HEK293T (cell line): ENCODE measurements at regions not wholly inside any gene's neighbourhood (a gene's known extent, or its start where the extent isn't known, plus 50 kb on each side); places are given as distances from the start of the nearest gene placed in this dataset.

Experiments used
- BHLHE40 ChIP-seq: fragments of 450-650 bp; IDR thresholded peaks from 2 replicates; pipeline ENCODE4 v1.6.1; 2016; ENCODE audit warnings: mild to moderate bottlenecking, moderate library complexity, borderline replicate concordance
- CTBP1 ChIP-seq: fragments of 450-650 bp; IDR thresholded peaks from 2 replicates; pipeline ENCODE4 v1.6.1; 2016; ENCODE audit warnings: borderline replicate concordance
- FOXM1 ChIP-seq: fragments of 450-650 bp; IDR thresholded peaks from 2 replicates; pipeline ENCODE4 v1.6.1; 2017; ENCODE audit warnings: mild to moderate bottlenecking, borderline replicate concordance
- HDGF ChIP-seq: fragments of 450-650 bp; IDR thresholded peaks from 2 replicates; pipeline ENCODE4 v1.6.1; 2017; ENCODE audit warnings: antibody characterized with exemption, borderline replicate concordance
- L3MBTL2 ChIP-seq: fragments of 450-650 bp; conservative IDR thresholded peaks from 2 replicates; pipeline ENCODE4 v1.6.1; 2016; ENCODE audit warnings: mild to moderate bottlenecking
- LEF1 ChIP-seq: fragments of 450-650 bp; IDR thresholded peaks from 2 replicates; pipeline ENCODE4 v1.6.1; 2017; ENCODE audit warnings: mild to moderate bottlenecking, borderline replicate concordance
- SP1 ChIP-seq: fragments of 450-650 bp; IDR thresholded peaks from 2 replicates; pipeline ENCODE4 v1.6.1; 2017
- SUZ12 ChIP-seq: fragments of 450-650 bp; IDR thresholded peaks from 2 replicates; pipeline ENCODE4 v1.6.1; 2016; ENCODE audit warnings: mild to moderate bottlenecking
- ZNF384 ChIP-seq: fragments of 450-650 bp; IDR thresholded peaks from 2 replicates; pipeline ENCODE4 v1.6.1; 2016

- TF ChIP-seq ZNF384 (no peak), SUZ12 (no peak), LEF1 (no peak), BHLHE40 (no peak), HDGF (no peak), FOXM1 (no peak), SP1 (no peak), CTBP1 (no peak), L3MBTL2 (no peak)
Observed at GRCh38 chr14:42556551-42556950, 949.9 kb downstream of the LRFN5 start.
